ENCODE measurements at regions not wholly inside any gene's neighbourhood (a gene's known extent, or its start where the extent isn't known, plus 50 kb on each side); places are given as distances from the start of the nearest gene placed in this dataset.

DNA sequence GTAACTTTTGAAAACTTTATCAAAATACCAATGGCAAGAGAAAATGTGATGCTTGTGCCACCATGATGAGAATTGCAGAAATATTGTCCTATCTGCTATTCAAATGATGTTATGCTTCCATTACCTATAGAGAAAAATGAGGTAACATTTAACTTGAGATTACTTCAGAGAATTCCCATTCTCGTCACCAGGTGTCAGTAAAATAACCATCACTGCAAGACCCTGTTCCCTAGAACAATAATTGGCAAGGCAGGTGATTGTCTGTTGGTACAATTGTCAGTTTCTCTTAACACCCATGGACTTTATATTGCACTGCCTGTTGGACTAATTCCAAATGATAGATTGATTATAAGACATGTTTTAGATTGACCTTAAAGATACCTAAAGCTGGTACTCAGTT, 179.9 kb downstream of the GABRG1 start:
- ATAC-seq (no peak), DNase-seq (no peak)
- Histone ChIP-seq H3K9me3 (no peaks in the 10 kb centered on the region), H3K4me3 (no peak overlapping the region), H3K36me3 (ENCODE audit: low read depth) (no peaks in the 10 kb centered on the region), H3K4me1 (ENCODE audit: low read depth) (no peaks in the 10 kb centered on the region)
- intact Hi-C loops (cut with DNase I, micrococcal nuclease), result no loop called here
- TF ChIP-seq, protein P1, sequence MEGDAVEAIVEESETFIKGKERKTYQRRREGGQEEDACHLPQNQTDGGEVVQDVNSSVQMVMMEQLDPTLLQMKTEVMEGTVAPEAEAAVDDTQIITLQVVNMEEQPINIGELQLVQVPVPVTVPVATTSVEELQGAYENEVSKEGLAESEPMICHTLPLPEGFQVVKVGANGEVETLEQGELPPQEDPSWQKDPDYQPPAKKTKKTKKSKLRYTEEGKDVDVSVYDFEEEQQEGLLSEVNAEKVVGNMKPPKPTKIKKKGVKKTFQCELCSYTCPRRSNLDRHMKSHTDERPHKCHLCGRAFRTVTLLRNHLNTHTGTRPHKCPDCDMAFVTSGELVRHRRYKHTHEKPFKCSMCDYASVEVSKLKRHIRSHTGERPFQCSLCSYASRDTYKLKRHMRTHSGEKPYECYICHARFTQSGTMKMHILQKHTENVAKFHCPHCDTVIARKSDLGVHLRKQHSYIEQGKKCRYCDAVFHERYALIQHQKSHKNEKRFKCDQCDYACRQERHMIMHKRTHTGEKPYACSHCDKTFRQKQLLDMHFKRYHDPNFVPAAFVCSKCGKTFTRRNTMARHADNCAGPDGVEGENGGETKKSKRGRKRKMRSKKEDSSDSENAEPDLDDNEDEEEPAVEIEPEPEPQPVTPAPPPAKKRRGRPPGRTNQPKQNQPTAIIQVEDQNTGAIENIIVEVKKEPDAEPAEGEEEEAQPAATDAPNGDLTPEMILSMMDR (IDR thresholded peaks at IDR 0.05), result no peak

DNA sequence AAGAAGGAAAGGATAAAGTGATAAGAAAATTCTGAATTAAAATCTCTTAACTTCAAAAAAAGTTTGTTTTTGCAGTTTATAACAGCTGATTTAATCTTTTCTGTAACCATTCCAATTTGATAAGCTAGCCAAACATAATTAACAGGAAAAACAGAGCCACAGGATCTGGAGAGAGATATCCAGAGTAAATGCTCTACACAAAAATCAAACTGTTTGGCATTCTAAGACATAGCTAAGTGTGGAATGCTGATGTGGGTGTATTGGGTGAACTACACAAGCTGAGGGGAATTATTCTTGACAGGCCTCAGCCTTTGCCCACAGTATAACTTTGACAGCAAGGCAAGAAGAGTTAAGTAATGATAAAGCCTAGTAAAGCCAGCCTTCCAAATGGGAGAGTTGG, 184.8 kb downstream of the GABRG1 start:
- DNase-seq (no peak), ATAC-seq (no peak)
- no peaks in the 10 kb centered on the region for H3K4me1 ChIP-seq (ENCODE audit: low read depth)
- no peak overlapping the region for H3K4me3 ChIP-seq
- intact Hi-C loops (cut with DNase I, micrococcal nuclease), result no loop called here
- H3K36me3 ChIP-seq (ENCODE audit: low read depth), result no peaks in the 10 kb centered on the region
- H3K9me3 ChIP-seq, result no peaks in the 10 kb centered on the region
- TF ChIP-seq, protein P1 (IDR thresholded peaks at IDR 0.05), result no peak

GRCh38 chr4:45931154-45931553, 192.7 kb downstream of the GABRG1 start:
- DNase-seq (no peak), ATAC-seq (no peak)
- no peaks in the 10 kb centered on the region for H3K4me1 ChIP-seq (ENCODE audit: low read depth)
- TF ChIP-seq, protein P1 (IDR thresholded peaks at IDR 0.05), result no peak
- H3K4me3 ChIP-seq, result no peak overlapping the region
- no peaks in the 10 kb centered on the region for H3K36me3 ChIP-seq (ENCODE audit: low read depth)
- intact Hi-C loops (cut with DNase I, micrococcal nuclease), result no loop called here
- no peaks in the 10 kb centered on the region for H3K9me3 ChIP-seq

- no peaks in the 10 kb centered on the region for H3K36me3 ChIP-seq (ENCODE audit: low read depth)
- H3K4me1 ChIP-seq (ENCODE audit: low read depth), result no peaks in the 10 kb centered on the region
- intact Hi-C loops (cut with DNase I, micrococcal nuclease), result no loop called here
- H3K9me3 ChIP-seq, result no peaks in the 10 kb centered on the region
- DNase-seq (no peak), ATAC-seq (no peak)
- no peak overlapping the region for H3K4me3 ChIP-seq
- TF ChIP-seq, protein P1 (IDR thresholded peaks at IDR 0.05), result no peak
These were observed 196.2 kb downstream of the GABRG1 start for GRCh38 chr4:45927641-45928040.

DNA sequence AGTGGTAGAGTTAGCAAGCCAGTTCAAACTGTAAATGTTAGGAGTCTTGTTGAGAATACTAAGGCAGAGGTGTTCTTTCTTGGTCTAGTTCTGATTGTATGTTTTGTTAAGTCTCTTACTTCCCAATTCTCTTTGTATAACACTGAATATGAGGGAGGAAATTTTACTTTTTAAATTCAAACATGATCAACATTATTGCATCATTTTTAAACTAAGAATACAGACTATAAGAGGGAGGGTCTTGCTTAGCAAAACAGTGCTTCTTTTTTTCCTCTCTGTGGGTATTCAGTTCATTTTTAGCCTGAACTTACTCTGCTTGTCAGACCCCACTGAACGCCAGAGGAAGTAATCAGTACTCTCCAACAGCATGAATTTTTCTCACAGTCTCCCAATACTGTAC, 198.0 kb downstream of the GABRG1 start:
- TF ChIP-seq, protein P1 (IDR thresholded peaks at IDR 0.05), result no peak
- ATAC-seq (no peak), DNase-seq (no peak)
- intact Hi-C loops (cut with DNase I, micrococcal nuclease), result no loop called here
- H3K4me1 ChIP-seq (ENCODE audit: low read depth), result no peaks in the 10 kb centered on the region
- H3K36me3 ChIP-seq (ENCODE audit: low read depth), result no peaks in the 10 kb centered on the region
- no peaks in the 10 kb centered on the region for H3K9me3 ChIP-seq
- H3K4me3 ChIP-seq, result no peak overlapping the region

- H3K4me3 ChIP-seq, result no peak overlapping the region
- no peaks in the 10 kb centered on the region for H3K9me3 ChIP-seq
- TF ChIP-seq, protein P1 (IDR thresholded peaks at IDR 0.05), result no peak
- no peaks in the 10 kb centered on the region for H3K4me1 ChIP-seq (ENCODE audit: low read depth)
- intact Hi-C loops (cut with DNase I, micrococcal nuclease), result no loop called here
- no peaks in the 10 kb centered on the region for H3K36me3 ChIP-seq (ENCODE audit: low read depth)
- ATAC-seq (no peak), DNase-seq (no peak)
These were observed 203.0 kb downstream of the GABRG1 start for GRCh38 chr4:45920861-45921260.
